Endothelial cell of umbilical vein (primary cell): ENCODE measurements at regions not wholly inside any gene's neighbourhood (a gene's known extent, or its start where the extent isn't known, plus 50 kb on each side); places are given as distances from the start of the nearest gene placed in this dataset.

Experiments
- BruUV-seq: library from RNA; stranded (reverse); fragments of 400-500 nt; replicated peaks from 2 replicates; lab custom pipeline; 2021; lab: Mats Ljungman, UMichigan
- CTCF ChIA-PET: fragments of 300-600, 350-600 bp; sonication (Branson Sonifier 250); formaldehyde crosslinking; loops from one replicate; lab custom pipeline; 2021; ENCODE audit warnings: antibody characterized with exemption, inconsistent platforms; lab: Charles Lee
- POLR2A ChIA-PET: fragments of 300-600, 350-600 bp; sonication (Branson Sonifier 250); formaldehyde crosslinking; loops from one replicate; lab custom pipeline; 2021; ENCODE audit warnings: antibody characterized with exemption, inconsistent platforms; lab: Charles Lee
- DNase-seq: peaks from one replicate; pipeline ENCODE4 v3.0.0-alpha.2; 2011; ENCODE audit warnings: low read depth, low spot score
- FAIRE-seq: peaks from 2 replicates; lab custom pipeline; 2011; peaks lifted over from hg19 to GRCh38; lab: Jason Lieb, UNC
- H2AFZ ChIP-seq: 2 replicates; pipeline ENCODE4 v1.6.0; 2012; ENCODE audit warnings: low read depth, low read length, control low read depth, inconsistent platforms
- H3K27ac ChIP-seq: 2 replicates; pipeline ENCODE4 v1.5.1; 2011; ENCODE audit warnings: low read depth, mild to moderate bottlenecking, control low read depth, low read length, moderate library complexity; ENCODE audit not compliant: insufficient read depth
- H3K27me3 ChIP-seq, 2 experiments: 2 replicates each; pipeline versions ENCODE4 v1.6.0 to v1.6.1; 2011; ENCODE audit warnings: low read length in 2 of 2, mixed read lengths in 1 of 2; ENCODE audit not compliant: control insufficient read depth in 2 of 2, insufficient read depth in 2 of 2
- H3K36me3 ChIP-seq, 2 experiments: 2 replicates in 1 of 2; 3 replicates in 1 of 2; pipeline ENCODE4 v1.5.1; 2011; ENCODE audit warnings: low read length in 2 of 2, mild to moderate bottlenecking in 1 of 2, moderate library complexity in 1 of 2; ENCODE audit not compliant: control insufficient read depth in 2 of 2, insufficient read depth in 2 of 2; ENCODE audit errors: extremely low read depth in 1 of 2
- H3K4me1 ChIP-seq: 3 replicates; pipeline ENCODE4 v1.5.1; 2011; ENCODE audit warnings: mild to moderate bottlenecking, low read length; ENCODE audit not compliant: control insufficient read depth, insufficient read depth; ENCODE audit errors: extremely low read depth
- H3K4me2 ChIP-seq: 2 replicates; pipeline ENCODE4 v1.6.1; 2011; ENCODE audit warnings: low read length, control low read depth, mixed read lengths; ENCODE audit not compliant: insufficient read depth
- H3K4me3 ChIP-seq, 3 experiments: fragments of 200-600 bp in 1 of 3; sonication (generic), shearing (Covaris generic) in 1 of 3; replicated peaks in 1 of 3; 2 replicates each; pipeline ENCODE4 v1.5.1; 2011 to 2016; ENCODE audit warnings: control low read depth in 3 of 3, low read length in 3 of 3, mild to moderate bottlenecking in 2 of 3, inconsistent platforms in 1 of 3, low read depth in 1 of 3, moderate library complexity in 1 of 3; ENCODE audit not compliant: insufficient read depth in 1 of 3
- H3K79me2 ChIP-seq: 2 replicates; pipeline ENCODE4 v1.6.0; 2012; ENCODE audit warnings: low read length, inconsistent platforms; ENCODE audit not compliant: control insufficient read depth, insufficient read depth
- H3K9ac ChIP-seq: replicated peaks from 2 replicates; pipeline ENCODE3; 2011; ENCODE audit warnings: low read length, control low read depth; ENCODE audit not compliant: insufficient read depth; ENCODE audit errors: extremely low read depth
- H3K9me1 ChIP-seq: replicated peaks from 3 replicates; pipeline ENCODE4 v1.6.0; 2011; ENCODE audit warnings: mild to moderate bottlenecking, low read length; ENCODE audit not compliant: control insufficient read depth, insufficient read depth; ENCODE audit errors: extremely low read depth
- H3K9me3 ChIP-seq: replicated peaks from 2 replicates; pipeline ENCODE4 v1.5.1; 2012; ENCODE audit warnings: low read length, inconsistent platforms; ENCODE audit not compliant: control insufficient read depth, insufficient read depth
- H4K20me1 ChIP-seq: replicated peaks from 2 replicates; pipeline ENCODE3; 2011; ENCODE audit warnings: mild to moderate bottlenecking, low read length; ENCODE audit not compliant: control insufficient read depth, insufficient read depth; ENCODE audit errors: extremely low read depth
- CTCF ChIP-seq, 2 donors: IDR thresholded peaks; 1 replicate in 1 of 2; 2 replicates in 1 of 2; pipeline ENCODE4 v1.5.1; 2011; ENCODE audit warnings: low read length in 2 of 2, mild to moderate bottlenecking in 2 of 2, moderate library complexity in 2 of 2, control low read depth in 1 of 2, inconsistent platforms in 1 of 2, low read depth in 1 of 2; ENCODE audit not compliant: insufficient read depth in 1 of 2; ENCODE audit errors: extremely low read depth in 1 of 2
- EZH2 ChIP-seq: IDR thresholded peaks from 2 replicates; pipeline ENCODE4 v1.6.1; 2012; ENCODE audit warnings: borderline replicate concordance, low read depth, mild to moderate bottlenecking, moderate library complexity, low read length, inconsistent platforms; ENCODE audit not compliant: severe bottlenecking
- FOS ChIP-seq: IDR thresholded peaks from 2 replicates; pipeline ENCODE4 v1.6.1; 2011; ENCODE audit warnings: mild to moderate bottlenecking, low read length, moderate library complexity, borderline replicate concordance; ENCODE audit not compliant: insufficient read depth
- GATA2 ChIP-seq: IDR thresholded peaks from 2 replicates; pipeline ENCODE4 v1.7.0; 2011; ENCODE audit warnings: low read depth, mild to moderate bottlenecking, moderate library complexity, mixed read lengths, low read length; ENCODE audit not compliant: insufficient read length, insufficient read depth
- JUN ChIP-seq: IDR thresholded peaks from 2 replicates; pipeline ENCODE4 v1.6.1; 2011; ENCODE audit warnings: borderline replicate concordance, low read depth; ENCODE audit not compliant: insufficient read length, insufficient read depth
- MAX ChIP-seq: IDR thresholded peaks from 2 replicates; pipeline ENCODE4 v1.6.1; 2011; ENCODE audit not compliant: insufficient read depth, insufficient read length
- POLR2A ChIP-seq: IDR thresholded peaks from 2 replicates; pipeline ENCODE4 v1.6.1; 2012; ENCODE audit warnings: low read depth, mild to moderate bottlenecking, control low read depth, low read length
- POLR2AphosphoS5 ChIP-seq: IDR thresholded peaks from 2 replicates; pipeline ENCODE4 v1.6.1; 2012; ENCODE audit warnings: low read depth, mild to moderate bottlenecking, control low read depth, low read length, moderate library complexity; ENCODE audit not compliant: insufficient read depth
- dilution Hi-C: fragments of 300-500 bp; cut with MboI; formaldehyde crosslinking; loops from one replicate; pipeline ENCODE4 v1.15.0; 2019; ENCODE audit warnings: low sequenced_read_pairs; ENCODE audit not compliant: extremely low pct_ligation_motif_present
- intact Hi-C: fragments of 100-400 bp; cut with micrococcal nuclease; formaldehyde crosslinking; loops from one replicate; pipeline ENCODE4 v1.10.0; 2022

GRCh38 chr5:51960617-51961121, 577.4 kb downstream of the ISL1 start:
- POLR2A ChIA-PET = no interaction called here
- intact Hi-C loops = loop anchor here (1.0 to 2.0 kb wide), 2 partner anchors 580 to 997 kb away; no protein-coding TSS in a partner anchor
- Histone ChIP-seq H3K79me2 (no peaks in the 10 kb centered on the region), H2AFZ (no peak overlapping the region), H3K4me2 (no peak overlapping the region), H3K27me3 (no peaks in the 10 kb centered on the region), H3K9ac (no peak overlapping the region), H3K36me3 (no peaks in the 10 kb centered on the region), H3K9me1 (peaks cover 2% of the 10 kb centered on the region), H4K20me1 (no peaks in the 10 kb centered on the region), H3K4me3 (no peak overlapping the region), H3K27ac (no peak overlapping the region), H3K9me3 (no peaks in the 10 kb centered on the region), H3K4me1 (no peaks in the 10 kb centered on the region)
- DNase-seq (peak; percentile 14), FAIRE-seq (no peak)
- CTCF ChIA-PET = interaction anchor here (0.8 to 1.9 kb wide), 4 partner anchors 579 to 1002 kb away, joined by 3 to 18 read pairs (median 4); no protein-coding TSS in a partner anchor
- BruUV-seq = no TSS peak
- dilution Hi-C loops = no loop called here
- TF ChIP-seq JUN (no peak), POLR2A (no peak), GATA2 (no peak), EZH2 (no peak), FOS (no peak), POLR2AphosphoS5 (no peak), MAX (no peak), CTCF (IDR thresholded peaks at IDR 0.05; ENCODE audit: extremely low read depth in 1 of 2, insufficient read depth in 1 of 2, low read depth in 1 of 2, low read length in 2 of 2) (peak in 1 of 2 donors; percentile 31)
